BLaER1 treated with 17β-estradiol and CSF1 and Interleukin-3, amounts not matched to agents 10 nM and 100 nM (cell line): ENCODE measurements at regions not wholly inside any gene's neighbourhood (a gene's known extent, or its start where the extent isn't known, plus 50 kb on each side); places are given as distances from the start of the nearest gene placed in this dataset.

ENCODE experiments used
- H3K27ac ChIP-seq, 11 experiments: shearing (Covaris generic); formaldehyde crosslinking; 2 replicates each; pipeline ENCODE4 v1.8.1; 2022
- H3K27me3 ChIP-seq, 11 experiments: shearing (Covaris generic); formaldehyde crosslinking; 2 replicates each; pipeline ENCODE4 v1.8.1; 2022
- H3K36me3 ChIP-seq, 11 experiments: shearing (Covaris generic); formaldehyde crosslinking; 2 replicates each; pipeline ENCODE4 v1.8.1; 2022
- H3K4me1 ChIP-seq, 10 experiments: shearing (Covaris generic); formaldehyde crosslinking; 2 replicates each; pipeline ENCODE4 v1.8.1; 2022
- H3K4me2 ChIP-seq, 11 experiments: shearing (Covaris generic); formaldehyde crosslinking; 2 replicates each; pipeline ENCODE4 v1.8.1; 2022
- H3K4me3 ChIP-seq, 10 experiments: shearing (Covaris generic); formaldehyde crosslinking; 2 replicates each; pipeline ENCODE4 v1.8.1; 2022
- H3K9ac ChIP-seq, 11 experiments: shearing (Covaris generic); formaldehyde crosslinking; 2 replicates each; pipeline ENCODE4 v1.8.1; 2022
- H3K9me3 ChIP-seq, 11 experiments: shearing (Covaris generic); formaldehyde crosslinking; replicated peaks in 1 of 11; 2 replicates each; pipeline ENCODE4 v1.8.1; 2022
- H4K20me1 ChIP-seq, 11 experiments: shearing (Covaris generic); formaldehyde crosslinking; 2 replicates each; pipeline ENCODE4 v1.8.1; 2022
- Cebpa-rat ChIP-seq, 11 experiments: shearing (Covaris generic); IDR thresholded peaks; 2 replicates each; pipeline ENCODE4 v1.8.1; 2022

DNA sequence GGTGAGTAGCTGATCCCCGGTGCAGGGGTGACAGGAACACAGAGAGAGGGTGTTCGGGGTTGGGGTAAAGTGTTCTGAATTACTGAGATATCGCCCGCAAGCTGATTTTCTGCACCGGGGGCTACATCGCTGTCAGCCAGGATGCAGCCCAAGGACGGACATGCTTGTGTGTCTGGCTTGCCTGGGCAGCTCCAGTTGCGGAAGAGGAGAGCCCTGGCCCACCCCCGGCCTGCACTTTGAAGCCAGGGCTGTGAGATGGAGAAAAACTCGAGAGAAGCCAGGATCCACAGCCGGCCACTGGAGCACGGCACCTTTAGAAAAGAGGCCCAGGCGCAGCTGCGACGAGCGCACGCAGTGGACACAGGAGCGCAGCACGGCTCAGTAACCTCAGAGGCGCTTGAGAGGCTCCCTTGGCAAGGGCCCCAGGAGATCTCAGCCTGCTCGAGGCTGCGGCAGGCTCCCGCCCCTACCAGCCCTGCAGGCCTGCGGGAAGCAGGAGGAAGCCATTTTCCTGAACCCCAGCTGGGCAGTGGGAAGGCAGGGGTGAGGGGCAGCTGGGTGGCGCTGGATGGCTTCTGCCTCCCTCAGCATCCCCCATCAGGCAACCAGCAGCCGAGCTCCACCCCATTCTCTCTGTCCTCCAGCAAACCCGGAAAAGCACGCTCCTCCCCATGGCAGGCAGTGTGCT, 59.2 kb downstream of the C9orf50 start:
- Histone ChIP-seq H3K36me3 (no peaks in the 10 kb centered on the region), H3K9ac (peak overlapping the region in 9 of 11 experiments; percentile 5 to 60 (median 48); a peak in 15 of 22 replicates), H3K27ac (peak overlapping the region in 7 of 11 experiments; percentile 23 to 66 (median 38); a peak in 11 of 22 replicates), H3K27me3 (peaks cover 4 to 9% (median 6%) of the 10 kb centered on the region in 11 experiments; a peak in 21 of 22 replicates), H3K9me3 (no peaks in the 10 kb centered on the region), H3K4me1 (peaks cover 37 to 60% (median 53%) of the 10 kb centered on the region in 10 experiments), H3K4me2 (peak overlapping the region; percentile 57 to 92 (median 77)), H3K4me3 (no peak overlapping the region; a peak in 1 of 20 replicates), H4K20me1 (no peaks in the 10 kb centered on the region)
- TF ChIP-seq Cebpa-rat (IDR thresholded peaks at IDR 0.05): no peak

DNA sequence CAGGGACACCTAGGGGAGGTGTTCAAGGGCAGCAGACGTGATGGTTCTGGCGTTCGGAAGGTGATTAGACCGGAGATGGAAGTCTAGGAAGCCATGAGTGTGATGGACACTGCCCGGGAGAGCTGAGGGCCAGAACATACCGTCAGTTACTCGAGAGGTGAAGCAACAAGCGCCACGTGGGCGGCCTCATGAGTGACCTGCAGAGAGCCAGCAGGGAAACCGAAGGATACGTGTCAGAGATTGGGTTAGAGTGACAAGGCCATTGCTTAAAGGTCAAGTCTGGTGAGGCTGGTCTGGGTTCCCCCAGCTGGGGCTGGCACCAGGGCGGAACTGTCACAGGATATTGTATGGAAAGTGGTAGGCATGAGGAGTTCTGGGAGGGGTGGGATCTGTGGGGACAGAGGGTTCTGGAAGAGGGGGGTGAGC, 60.0 kb downstream of the C9orf50 start:
- no peak for TF ChIP-seq Cebpa-rat (IDR thresholded peaks at IDR 0.05)
- Histone ChIP-seq H3K27ac (peak overlapping the region in 1 of 11 experiments; percentile 66; a peak in 1 of 22 replicates), H3K4me3 (no peak overlapping the region), H3K9ac (peak overlapping the region in 2 of 11 experiments; percentile 57 to 59; a peak in 2 of 22 replicates), H3K36me3 (no peaks in the 10 kb centered on the region), H3K4me2 (peak overlapping the region; percentile 57 to 92 (median 77); a peak in 18 of 22 replicates), H4K20me1 (no peaks in the 10 kb centered on the region), H3K9me3 (no peaks in the 10 kb centered on the region), H3K4me1 (peaks cover 35 to 68% (median 61%) of the 10 kb centered on the region in 10 experiments), H3K27me3 (peaks cover 0 to under 1% (median 0%) of the 10 kb centered on the region in 11 experiments; a peak in 2 of 22 replicates)

GRCh38 chr9:129559506-129559881, 61.4 kb downstream of the C9orf50 start:
- H3K9me3 ChIP-seq: no peaks in the 10 kb centered on the region
- H3K9ac ChIP-seq: no peak overlapping the region
- peak overlapping the region in 4 of 11 experiments; percentile 7 to 25 (median 18); a peak in 2 of 22 replicates for H3K27ac ChIP-seq
- H3K4me1 ChIP-seq: peaks cover 44 to 82% (median 75%) of the 10 kb centered on the region in 10 experiments
- H3K36me3 ChIP-seq: no peaks in the 10 kb centered on the region
- H3K27me3 ChIP-seq: no peaks in the 10 kb centered on the region
- peak overlapping the region in 9 of 11 experiments; percentile 36 to 73 (median 60); a peak in 18 of 22 replicates for H3K4me2 ChIP-seq
- no peaks in the 10 kb centered on the region for H4K20me1 ChIP-seq
- no peak for TF ChIP-seq Cebpa-rat (IDR thresholded peaks at IDR 0.05)
- no peak overlapping the region for H3K4me3 ChIP-seq

DNA sequence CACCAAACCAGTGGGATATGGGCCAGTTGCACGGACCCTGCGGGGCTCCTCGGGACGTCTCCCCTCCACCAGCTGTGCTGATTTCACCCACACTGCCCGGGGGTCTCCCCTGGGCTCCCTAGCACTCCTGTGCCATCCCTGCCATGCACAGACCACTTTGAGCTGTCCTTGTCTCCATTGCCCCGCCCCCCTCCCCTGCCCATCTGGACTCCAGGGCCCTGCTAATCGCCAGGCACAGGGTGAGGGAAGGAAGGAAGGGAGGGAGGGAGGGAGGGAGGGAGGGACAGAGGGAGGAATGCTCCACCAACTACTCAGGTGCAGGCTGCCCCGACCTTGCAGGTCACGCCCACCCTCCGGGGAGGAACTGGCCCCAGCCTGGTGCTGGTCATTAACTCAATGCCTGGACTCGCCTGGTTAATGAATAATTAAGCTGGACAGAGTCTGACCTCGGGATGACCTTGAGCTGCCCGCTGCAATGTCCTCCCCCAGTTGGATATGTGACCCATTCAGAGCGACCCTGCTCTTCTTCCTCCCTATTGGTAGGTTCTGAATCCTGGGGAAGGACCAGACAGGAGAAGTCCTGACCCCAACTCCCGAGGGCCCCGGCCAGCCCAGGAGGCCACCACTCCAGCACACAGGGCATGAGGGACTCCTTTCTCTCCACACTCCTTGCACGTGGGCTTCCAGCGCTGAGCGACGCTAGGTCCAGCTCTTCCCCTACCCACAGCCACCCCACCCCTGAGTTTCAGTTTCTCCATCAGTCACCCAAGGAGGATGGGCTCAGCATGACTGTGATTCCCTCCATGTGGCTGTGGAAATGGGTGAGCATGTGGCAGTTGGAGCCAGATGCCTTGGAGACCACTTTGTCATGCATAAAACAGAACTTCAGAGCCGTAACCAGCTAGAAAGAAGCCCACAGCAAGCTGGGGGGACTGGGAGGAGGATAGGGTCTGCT, 62.1 kb downstream of the C9orf50 start:
- Histone ChIP-seq H3K27ac (peak overlapping the region in 7 of 11 experiments; percentile 83 to 89 (median 86); a peak in 12 of 22 replicates), H3K4me2 (peak overlapping the region in 10 of 11 experiments; percentile 36 to 79 (median 66); a peak in 20 of 22 replicates), H3K4me3 (no peak overlapping the region), H4K20me1 (no peaks in the 10 kb centered on the region), H3K9me3 (no peaks in the 10 kb centered on the region), H3K9ac (peak overlapping the region in 5 of 11 experiments; percentile 71 to 78 (median 76); a peak in 2 of 22 replicates), H3K36me3 (no peaks in the 10 kb centered on the region), H3K27me3 (no peaks in the 10 kb centered on the region), H3K4me1 (peaks cover 51 to 89% (median 82%) of the 10 kb centered on the region in 10 experiments)
- TF ChIP-seq Cebpa-rat (IDR thresholded peaks at IDR 0.05): no peak

DNA sequence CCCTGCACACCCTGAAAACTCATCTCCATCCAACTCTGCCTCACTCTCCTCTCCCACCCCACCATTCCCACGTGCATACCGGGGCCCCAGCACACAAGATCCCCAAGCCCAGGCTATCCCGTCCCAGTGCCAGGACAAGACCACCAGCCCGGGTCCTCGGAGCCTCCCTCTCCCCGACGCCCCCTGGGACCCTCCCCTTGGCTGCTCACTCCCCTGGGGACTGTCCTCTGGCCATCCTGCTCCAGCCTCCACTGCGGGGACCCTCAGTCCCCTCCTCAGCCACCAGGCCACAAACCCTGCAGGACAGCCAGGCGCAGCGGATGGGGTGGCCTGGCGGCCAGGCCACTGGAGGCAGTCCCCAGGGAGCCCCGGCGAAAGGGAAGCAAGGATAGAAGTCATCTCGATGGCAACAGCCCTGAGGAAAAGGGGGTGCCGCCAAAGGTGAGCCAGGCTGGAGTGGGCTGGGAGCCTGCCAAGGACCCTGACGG, 62.8 kb downstream of the C9orf50 start:
- H4K20me1 ChIP-seq: no peaks in the 10 kb centered on the region
- H3K27ac ChIP-seq: peak overlapping the region in 9 of 11 experiments; percentile 75 to 89 (median 84); a peak in 17 of 22 replicates
- peaks cover 52 to 96% (median 88%) of the 10 kb centered on the region in 10 experiments for H3K4me1 ChIP-seq
- 0 out of 22 replicates have a peak, but pooled peaks cover 0 to under 1% (median 0%) of the 10 kb centered on the region in 11 experiments for H3K27me3 ChIP-seq
- no peaks in the 10 kb centered on the region for H3K9me3 ChIP-seq
- H3K4me2 ChIP-seq: peak overlapping the region in 10 of 11 experiments; percentile 36 to 79 (median 66); a peak in 20 of 22 replicates
- H3K4me3 ChIP-seq: no peak overlapping the region
- peak overlapping the region in 9 of 11 experiments; percentile 66 to 78 (median 71); a peak in 9 of 22 replicates for H3K9ac ChIP-seq
- H3K36me3 ChIP-seq: no peaks in the 10 kb centered on the region
- TF ChIP-seq Cebpa-rat (IDR thresholded peaks at IDR 0.05): no peak

DNA sequence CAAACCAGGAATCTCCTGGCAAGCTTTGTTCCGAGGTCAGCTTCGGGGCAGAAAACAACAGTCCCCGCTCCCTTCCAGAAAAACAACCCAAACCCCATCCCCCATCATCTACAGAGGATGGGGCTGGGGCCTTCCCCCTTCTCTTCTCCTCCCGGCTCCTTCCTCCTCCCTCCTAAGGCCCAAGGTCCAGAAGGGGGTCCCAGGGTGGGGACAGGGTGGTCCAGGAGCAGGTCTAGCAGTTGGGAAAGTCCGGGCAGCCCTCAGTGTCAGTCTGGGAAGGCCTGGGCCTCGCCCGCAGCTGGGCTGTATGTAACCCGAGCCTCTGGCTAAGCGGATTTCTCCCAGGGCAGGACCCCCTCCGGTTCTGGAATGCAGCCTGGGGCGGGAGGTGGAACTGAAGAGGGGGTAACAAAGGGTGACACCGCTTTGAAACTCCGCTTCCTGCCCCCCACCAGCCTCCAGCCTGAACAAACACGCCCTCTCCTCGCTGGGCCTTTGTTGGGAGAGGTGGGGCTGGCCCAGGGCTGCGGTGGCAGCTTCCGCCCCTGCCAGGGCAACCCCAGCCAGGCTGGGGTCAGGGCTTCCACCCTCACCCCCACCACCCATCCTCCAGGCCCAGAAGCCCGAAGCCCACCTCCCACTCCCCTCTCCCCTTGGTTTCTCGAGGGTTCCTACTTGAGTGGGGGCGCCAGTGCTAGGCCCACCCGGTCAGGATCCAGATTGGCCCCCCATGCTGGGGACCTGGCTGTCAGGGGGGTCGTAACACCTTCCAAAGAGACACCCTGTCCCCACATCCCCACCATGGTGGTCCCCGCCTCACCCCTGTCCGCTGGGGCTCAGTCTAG, 63.5 kb downstream of the C9orf50 start:
- peaks cover 0 to 8% (median 4%) of the 10 kb centered on the region in 11 experiments; a peak in 14 of 22 replicates for H3K27me3 ChIP-seq
- H3K4me1 ChIP-seq: peaks cover 52 to 95% (median 84%) of the 10 kb centered on the region in 10 experiments
- no peaks in the 10 kb centered on the region for H4K20me1 ChIP-seq
- no peak overlapping the region for H3K4me3 ChIP-seq
- peak overlapping the region; percentile 48 to 78 (median 71); a peak in 21 of 22 replicates for H3K9ac ChIP-seq
- H3K27ac ChIP-seq: peak overlapping the region; percentile 29 to 89 (median 84); a peak in 21 of 22 replicates
- H3K9me3 ChIP-seq: no peaks in the 10 kb centered on the region
- peak overlapping the region; percentile 36 to 79 (median 65) for H3K4me2 ChIP-seq
- H3K36me3 ChIP-seq: no peaks in the 10 kb centered on the region
- no peak for TF ChIP-seq Cebpa-rat (IDR thresholded peaks at IDR 0.05)

GRCh38 chr9:129556491-129557191, 64.3 kb downstream of the C9orf50 start:
- Histone ChIP-seq H4K20me1 (no peaks in the 10 kb centered on the region), H3K4me1 (peaks cover 46 to 87% (median 76%) of the 10 kb centered on the region in 10 experiments), H3K9me3 (no peaks in the 10 kb centered on the region), H3K36me3 (no peaks in the 10 kb centered on the region), H3K27ac (peak overlapping the region in 9 of 11 experiments; percentile 75 to 89 (median 84); a peak in 19 of 22 replicates), H3K9ac (peak overlapping the region in 9 of 11 experiments; percentile 66 to 78 (median 71); a peak in 15 of 22 replicates), H3K4me3 (no peak overlapping the region), H3K27me3 (peaks cover 6 to 15% (median 12%) of the 10 kb centered on the region in 11 experiments), H3K4me2 (peak overlapping the region; percentile 36 to 79 (median 65); a peak in 21 of 22 replicates)
- TF ChIP-seq Cebpa-rat (IDR thresholded peaks at IDR 0.05): no peak
